ENCODE measurements at regions not wholly inside any gene's neighbourhood (a gene's known extent, or its start where the extent isn't known, plus 50 kb on each side); places are given as distances from the start of the nearest gene placed in this dataset.

GRCh38 chr13:90696656-90697055 is 650.8 kb upstream of the MIR17HG start:
- no peak for TF ChIP-seq CTCF (IDR thresholded peaks at IDR 0.05)
- no peak for TF ChIP-seq EP300 (IDR thresholded peaks at IDR 0.05; ENCODE audit: low read depth)
